Fibroblast of gingiva (primary cell): ENCODE measurements at regions not wholly inside any gene's neighbourhood (a gene's known extent, or its start where the extent isn't known, plus 50 kb on each side); places are given as distances from the start of the nearest gene placed in this dataset.

Source experiments
- DNase-seq: peaks from one replicate; pipeline ENCODE4 v3.0.0-alpha.2; 2011; ENCODE audit warnings: low read depth

DNA sequence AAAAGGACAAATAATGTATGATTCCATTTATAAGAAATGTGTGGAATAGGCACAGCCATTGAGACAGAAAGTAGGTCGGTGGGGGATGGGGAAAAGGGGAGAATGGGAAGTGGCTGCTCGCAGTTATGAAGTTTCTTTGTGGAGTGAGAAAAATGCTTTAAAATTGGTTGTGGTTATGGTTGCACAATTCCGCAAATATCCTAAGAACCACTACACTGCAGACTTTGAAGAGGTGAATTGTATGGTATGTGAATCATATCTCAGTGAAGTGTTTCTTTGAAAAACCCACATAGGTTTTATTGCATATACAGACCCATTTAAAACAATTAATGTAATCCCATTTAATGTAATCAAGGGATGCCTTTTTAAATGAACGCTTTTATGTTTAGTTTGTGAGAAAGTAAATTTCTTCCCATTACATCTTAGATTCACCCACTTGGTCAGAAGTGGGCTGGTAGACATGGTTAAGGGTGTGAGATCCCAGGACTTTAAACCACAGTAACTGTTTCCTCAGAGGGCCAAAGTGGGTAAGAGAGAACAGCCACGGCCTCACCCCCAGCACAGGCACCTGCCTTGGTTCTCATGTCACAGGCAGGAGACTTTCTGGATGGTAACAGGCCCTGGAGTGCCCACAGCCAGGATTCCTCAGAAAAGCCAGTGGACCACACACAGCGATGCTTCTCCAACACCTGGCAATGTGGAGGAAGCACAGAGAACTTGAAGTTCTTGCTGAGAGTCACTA, 119.3 kb upstream of the GJB6 start:
- no peak for DNase-seq

DNA sequence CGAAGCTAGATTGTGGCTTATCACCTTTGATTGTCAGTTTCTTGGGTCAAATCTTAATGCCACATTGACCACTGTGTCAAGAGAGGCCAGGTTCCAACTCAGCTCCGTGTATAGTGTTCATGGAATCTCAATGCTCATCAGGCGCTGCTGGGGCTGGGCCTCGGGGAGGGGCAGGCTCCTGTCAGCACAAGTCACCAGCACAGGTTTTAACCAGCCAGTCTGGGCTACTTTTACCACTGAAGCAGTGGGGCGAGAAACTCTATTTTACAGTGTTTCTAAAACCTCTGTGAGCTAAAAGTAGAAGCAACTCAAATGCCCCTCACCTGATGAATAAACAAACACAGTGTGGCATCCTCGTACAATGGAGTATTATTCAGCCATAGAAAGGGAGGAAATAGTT, 118.7 kb upstream of the GJB6 start:
- no peak for DNase-seq

DNA sequence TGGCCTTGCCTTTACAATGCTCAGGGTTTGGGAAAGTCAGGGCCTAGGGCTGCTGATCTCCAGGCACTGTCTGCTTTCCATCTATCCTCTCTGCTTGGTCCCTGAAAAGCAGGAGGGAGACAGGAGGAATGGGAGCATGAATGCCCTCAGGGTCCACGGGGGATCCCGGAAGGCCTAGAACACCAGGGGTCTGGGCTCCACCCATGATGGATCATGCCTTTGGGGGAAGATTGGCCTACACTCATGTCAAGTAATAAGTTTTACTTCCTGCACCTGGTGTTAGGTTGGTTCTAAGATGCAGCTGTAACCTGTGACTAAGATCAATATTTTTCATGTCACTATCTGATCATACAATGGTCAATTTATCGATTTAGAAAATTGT, 118.3 kb upstream of the GJB6 start:
- DNase-seq: no peak

DNA sequence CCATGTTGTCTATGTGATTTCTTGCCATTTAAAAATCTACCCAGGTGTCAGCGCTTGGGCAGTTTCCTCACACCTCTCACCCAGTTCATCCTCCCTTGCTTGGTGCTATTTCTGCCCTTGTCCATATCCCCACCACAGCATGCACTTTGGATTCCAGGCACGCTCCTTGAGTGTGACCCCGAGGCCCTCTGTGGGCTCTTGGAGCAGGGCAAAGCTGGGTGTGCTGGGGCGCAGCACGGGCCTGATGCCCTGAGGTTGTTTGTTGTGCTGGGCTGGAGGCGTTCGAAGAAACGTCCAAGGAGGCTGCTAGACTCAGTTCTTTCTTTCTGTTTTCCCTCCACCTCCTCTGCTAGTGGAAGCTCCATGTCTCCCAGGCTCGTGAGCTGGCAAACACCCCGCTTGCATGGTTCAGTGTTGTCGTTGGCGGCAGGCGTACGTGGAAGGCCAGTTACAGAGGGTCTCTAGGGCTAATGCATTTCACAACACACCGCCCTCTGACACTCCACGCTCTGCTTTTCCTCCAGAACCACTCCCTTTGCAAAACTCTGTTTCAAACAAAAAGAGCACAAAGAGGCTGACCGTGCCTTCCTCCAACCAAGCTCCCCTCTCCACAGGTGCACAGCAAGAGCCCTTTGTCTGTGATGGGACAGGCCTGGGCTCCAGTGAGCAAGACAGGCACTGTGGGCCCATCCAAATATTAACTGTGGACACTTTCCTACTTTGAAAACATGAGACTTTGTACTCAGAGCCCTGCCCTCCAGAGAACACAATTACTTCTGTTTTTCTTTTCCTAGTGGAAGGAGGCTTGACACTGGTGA, 117.7 kb upstream of the GJB6 start:
- no peak for DNase-seq

DNA sequence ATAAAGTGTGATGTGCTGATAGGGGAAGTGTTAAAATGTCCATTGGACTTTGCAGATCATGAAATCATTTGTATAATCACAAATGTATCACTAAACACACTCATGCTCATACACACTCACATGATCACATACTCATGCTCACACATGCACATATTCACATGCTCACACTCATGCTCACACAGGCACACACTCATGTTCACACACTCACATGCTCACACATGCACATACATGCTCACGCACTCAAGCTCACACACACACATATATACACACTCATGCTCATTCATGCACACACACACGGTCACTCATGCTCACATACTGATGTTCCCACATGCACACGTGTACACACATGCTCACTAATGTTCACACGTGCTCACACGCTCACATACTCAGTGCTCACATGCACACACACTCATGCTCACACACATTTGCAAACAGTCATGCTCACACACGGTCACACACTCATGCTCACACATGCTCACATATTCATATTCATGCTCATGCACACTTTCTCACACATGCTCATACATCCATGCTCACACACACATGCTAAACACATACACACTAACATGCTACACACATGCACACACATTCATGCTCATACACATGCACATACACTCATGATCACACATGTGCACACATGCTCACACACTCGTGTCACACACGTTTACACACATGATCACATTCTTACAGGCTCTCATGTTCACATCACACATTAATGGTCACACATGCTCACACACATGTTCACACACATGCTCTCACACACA, 116.7 kb upstream of the GJB6 start:
- no peak for DNase-seq

DNA sequence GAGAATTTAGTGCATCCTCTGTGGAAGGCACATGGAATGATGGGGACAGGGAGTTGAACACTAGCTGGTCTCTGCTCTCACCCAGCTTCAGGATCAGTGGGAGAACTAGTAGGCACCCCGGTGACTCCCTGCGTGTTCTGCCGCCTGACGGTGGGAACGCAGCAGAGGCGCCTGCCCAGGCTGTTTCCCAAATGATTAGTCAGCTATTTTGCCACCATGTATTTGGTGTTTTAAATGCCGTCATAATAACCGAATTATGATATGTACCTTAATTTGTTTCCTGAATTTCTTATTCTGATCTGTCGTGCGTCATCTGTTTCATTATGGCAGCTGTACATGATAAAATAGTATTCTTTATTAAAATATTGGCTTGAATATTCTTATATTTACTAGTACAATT, 115.9 kb upstream of the GJB6 start:
- DNase-seq: no peak

DNA sequence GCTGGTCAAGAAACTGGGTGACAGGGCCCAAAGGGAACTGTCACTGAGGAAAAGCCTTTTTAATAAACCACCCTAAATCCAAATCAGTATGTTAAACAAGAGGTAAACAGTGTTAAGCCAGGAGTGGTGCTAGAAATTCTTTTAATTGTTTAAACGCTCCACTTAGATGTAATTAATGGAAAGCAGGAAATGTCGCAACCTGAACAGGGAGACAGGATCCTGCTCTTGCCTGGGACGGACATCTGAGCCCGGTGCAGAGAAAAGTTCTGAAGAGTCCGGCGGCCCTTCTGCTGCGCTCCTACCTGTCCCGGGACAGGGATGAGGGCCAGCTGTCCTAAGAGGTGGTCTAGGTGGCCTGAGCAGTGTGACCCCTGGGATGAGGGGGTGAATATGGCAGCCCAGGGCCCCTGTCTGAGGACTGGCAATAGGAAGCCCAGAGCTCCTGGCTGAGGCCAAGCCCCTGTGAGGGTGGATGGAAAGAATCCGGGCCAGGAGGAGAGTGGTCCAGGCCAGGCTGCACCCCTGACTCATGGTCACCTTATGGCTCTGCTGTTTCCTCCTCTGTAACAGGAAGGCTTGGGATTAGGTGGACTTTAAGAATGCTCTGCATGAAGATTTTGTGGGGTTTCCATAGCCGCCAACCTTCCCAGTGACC, 112.8 kb upstream of the GJB6 start:
- DNase-seq: no peak

DNA sequence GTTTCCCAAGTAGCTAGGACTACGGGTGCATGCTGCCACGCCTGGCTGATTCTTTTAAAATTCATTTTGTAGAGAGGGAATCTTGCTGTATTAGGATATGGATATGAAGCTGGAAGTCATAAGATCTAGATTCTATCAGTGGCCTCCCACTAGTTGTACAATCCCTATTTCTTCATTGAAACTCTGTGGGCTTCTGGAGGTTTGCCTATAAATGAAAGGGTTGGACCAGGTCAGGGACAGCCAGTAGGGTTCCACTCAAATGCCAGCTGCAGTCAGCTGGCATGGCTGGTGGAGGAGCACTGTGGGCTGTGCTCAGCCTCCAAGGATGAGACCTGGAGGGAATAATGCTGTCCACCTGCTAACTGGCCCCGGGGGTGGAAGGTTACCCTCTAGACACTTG, 110.2 kb upstream of the GJB6 start:
- no peak for DNase-seq

DNA sequence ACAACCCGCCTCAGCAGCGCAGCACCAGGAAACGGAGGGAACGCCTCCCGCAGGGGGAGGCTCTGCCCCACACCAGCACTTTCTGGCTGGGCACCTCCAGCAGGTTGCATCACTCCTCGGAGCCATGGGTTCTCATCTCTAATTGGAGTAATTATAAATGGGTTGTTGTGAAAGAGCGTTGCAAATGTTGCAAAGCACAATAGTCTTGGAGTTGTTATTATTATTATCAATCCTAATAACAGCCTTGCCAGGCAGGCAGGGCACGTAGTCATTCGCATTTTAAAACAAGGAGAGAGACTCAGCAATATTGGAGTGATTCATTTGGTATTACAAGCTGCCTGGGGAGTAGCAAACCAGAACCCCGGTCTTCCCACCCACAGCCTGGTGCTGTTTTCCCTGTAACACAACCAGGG, 108.6 kb upstream of the GJB6 start:
- no peak for DNase-seq

DNA sequence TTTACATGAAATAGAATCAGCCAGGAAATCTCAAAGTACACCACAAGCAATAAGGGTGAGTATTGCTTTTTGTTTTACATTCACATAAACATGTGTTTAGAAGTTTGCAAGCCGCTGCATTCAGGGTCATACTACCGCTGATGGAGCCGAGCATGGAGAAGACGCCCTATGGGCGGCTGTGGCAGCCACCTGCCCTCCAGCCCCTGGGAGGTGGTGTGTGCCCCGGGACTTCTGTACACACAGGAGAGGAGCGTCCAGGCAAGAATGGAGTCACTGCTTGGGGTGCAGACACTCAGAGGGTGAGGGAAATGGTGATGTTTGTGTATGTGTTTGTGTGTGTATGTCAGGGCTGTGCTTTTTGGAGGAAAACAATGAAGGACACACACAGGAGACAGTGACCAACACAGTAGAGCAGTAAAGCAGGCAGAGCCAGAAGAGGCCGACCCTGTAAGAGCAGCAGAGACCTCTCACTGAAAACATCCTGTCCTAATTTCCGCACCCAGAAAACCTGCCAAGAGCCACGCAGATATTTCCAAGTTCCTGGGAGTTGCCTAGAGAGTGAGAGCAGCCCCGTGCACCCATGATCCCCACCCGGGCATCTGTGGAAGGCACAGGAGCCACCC, 108.1 kb upstream of the GJB6 start:
- DNase-seq: no peak

DNA sequence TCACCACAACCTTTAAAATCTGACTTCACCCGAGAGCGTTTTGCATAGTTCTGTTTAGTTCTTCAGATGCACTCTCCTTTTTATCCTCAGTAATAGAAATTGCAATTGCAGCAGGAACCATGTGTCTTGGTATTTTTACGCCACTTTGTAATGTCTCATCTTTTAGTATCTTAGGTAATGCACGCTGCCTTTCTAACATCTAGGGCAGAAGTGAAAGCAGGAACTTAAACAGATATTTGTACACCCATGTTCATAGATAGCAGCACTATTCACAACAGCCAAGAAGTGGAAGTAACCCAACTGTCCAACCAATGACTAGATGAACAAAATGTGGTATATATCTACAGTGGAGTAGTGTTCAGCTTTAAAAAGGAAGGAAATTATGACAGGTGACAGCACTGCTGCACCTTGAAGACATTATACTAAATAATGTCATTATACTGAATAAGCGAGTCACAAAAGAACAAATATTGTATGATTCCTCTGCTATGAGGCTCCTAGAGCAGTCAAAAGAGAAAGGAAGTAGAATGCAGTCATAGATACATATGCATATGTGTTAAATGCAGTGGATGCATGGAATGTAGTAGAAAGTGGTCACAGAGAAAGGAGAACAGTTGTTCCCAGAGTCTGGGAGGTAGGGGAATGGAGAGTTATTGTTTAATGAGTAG, 105.9 kb upstream of the GJB6 start:
- DNase-seq: no peak

DNA sequence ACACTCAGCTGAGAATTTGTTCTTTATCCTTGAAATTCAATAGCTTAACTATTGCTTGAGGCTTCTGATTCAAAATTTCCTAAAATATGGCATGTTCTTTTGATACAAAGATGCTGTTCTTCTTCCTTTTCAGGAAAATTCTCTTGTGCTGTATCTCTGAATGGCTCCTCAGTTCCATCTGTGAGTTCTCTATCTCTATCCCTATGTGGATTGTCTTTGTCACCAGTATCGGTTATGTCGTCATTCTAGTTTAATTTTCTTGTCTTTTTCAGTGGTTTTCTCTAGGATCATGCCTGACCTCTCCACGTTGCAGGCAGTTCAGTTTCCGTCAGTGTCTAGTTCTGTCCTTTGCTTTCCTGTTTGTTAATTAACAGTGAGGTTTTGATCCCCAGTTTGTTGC, 104.6 kb upstream of the GJB6 start:
- no peak for DNase-seq

DNA sequence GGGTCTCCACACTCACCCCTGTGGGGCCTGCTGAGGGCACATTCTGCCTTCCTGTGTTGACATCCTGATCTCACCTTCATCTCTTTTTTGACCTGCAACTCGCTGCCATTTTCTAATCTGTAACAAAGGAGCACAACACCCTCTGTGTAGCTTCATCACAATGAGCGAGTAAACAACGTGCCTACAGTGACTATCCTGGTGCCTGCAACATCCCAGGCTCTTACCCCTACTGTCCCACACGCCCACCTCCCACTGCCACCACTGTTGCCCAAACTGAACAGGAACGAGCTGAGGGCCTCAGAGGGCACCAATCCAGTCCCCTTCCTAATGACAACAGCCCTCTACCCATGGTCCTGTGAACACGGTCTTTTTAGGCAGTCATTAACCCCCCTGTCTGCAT, 102.2 kb upstream of the GJB6 start:
- DNase-seq: no peak

DNA sequence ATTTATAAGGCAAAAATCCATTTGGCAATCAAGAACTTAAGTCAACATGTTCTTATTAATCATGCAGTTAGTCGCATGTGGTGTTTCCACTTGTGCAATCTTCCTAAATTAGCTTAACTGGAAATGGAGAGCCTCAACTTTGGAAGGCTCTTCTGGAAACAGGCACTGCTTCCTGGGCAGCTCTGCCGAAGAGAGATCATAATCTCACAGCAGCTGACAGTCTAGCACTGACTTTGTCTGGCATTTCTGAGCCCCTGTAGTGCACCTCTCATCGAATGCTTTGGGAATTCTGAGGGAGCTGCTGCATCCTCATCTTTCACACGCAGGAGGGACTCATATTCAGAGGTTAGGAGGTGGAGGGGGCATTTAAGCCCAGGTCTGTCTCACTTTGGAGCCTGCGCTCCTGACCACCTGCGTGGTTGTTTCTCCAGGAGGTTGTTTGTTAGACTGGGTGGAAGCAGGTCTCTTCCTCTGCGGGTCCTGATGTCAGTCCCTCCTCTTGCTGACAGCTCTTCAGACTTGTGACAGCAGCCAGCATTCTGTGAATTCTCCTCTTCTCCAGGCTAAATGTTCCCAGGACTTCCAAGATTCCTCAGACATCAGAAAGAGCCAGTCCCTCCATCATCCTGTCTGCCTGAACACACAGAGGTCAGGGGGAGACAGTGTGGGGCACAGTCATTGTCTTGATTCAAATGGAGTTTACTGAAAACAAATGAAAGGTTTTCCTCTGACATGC, 100.4 kb upstream of the GJB6 start:
- peak; percentile 39 for DNase-seq

DNA sequence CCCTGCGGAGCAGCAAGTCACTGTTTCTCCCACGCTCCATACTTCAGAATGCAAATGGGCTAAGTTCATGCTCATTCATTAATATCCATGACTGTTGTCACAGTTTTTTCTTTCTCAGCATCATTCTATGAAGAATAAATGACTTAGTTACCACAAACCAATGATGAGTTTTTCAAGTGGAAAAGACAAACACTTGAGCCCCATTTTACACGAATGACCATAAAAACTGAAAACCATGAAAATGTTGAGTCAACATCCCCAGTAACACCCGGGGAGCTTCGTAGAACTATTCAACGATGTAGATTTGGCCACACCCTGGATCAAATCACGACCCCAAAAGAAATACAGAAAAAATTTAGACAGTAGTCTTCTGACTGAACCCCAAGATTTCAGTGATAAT, 99.8 kb upstream of the GJB6 start:
- no peak for DNase-seq

DNA sequence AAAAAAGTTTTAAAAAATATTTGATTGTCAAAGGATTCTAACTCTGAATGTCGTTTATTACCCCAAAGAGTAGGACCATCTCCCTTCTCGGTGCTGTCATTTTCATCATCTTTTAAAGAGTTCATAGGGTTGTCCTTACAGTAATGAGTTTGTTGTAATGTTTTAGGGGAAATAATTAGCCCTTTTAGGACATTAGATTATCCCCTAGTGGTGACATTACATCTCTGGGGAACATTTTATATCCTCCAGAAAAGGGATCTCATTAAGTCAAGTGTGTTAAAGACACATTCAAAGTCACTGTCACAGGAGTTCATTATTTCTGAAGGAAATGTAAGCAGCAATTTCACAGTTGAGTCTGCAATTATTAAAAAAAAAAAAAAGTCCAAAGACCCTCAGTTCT, 99.3 kb upstream of the GJB6 start:
- DNase-seq: no peak

DNA sequence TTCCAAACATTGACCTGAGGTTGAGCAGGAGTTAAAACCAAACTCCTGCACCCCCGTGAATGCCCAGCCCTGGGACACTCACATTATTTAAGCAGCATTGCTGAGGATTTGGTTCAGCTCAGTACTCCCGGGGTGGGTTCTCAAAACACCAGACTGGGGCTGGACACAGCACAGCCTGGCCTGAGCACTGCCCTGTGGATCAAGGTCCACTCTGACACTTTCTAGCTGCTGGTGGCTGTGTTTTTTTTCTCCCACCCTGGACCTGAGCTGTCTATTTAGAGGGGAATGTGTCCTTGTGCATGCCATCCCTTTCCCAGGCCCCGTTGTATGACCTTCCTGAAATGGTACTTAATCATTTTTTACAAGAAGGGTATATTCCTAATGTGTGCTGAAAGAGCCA, 94.7 kb upstream of the GJB6 start:
- DNase-seq: no peak

DNA sequence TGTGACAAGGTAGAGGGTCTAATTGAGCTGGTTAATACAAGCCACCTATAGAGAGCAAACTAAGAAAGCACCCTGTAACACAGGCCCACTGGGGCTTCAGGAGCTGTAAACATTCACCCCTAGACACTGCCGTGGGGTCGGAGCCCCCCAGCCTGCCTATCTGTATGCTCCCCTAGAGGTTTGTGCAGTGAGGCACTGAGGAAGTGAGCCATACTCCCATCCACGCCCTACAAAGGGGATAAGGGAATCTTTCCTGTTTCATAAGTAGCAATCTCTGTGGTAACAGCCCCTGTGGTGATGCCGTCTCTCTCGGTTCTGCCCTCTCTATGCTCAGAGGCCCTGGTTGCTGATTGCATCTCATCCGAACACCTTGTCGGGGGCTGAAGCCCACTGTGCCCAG, 94.2 kb upstream of the GJB6 start:
- DNase-seq: no peak

DNA sequence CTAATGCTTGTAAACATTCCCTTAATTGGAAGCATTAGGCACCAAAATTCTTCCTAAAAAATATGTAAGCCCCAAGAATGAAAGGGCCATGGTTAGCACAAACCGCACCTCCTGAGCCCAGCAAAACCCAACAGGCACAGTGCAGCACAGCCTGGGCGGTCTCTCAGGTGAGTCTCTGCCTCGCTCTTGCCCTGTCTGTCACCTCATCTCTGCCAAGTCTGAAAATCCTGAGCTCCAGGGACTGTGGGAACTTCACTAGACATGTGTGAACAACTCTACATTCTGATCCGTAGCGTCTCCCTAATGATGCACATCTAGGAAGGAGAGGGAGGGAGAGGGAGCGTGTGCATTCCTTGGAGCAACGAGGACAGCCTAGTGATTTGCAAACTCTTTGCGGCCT, 88.8 kb upstream of the GJB6 start:
- no peak for DNase-seq

DNA sequence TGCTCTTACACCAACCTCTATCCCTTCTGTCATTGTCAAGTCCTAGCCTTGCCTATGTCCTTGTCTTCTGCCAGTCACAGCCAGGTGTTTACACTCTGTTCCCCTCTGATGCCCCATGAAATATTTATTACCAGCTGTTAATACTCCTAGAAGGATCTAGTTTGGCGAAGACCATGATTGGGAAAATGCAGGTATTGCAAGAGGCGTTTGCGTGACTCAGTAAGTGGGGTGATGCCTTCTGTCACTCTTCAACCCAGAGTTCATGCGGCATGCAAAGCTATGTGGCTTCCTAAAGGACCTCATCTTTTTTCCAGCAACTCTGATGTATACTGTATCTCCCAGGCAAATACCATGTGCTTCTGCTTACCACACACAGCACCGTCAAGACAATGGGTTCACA, 81.8 kb upstream of the GJB6 start:
- DNase-seq: no peak

DNA sequence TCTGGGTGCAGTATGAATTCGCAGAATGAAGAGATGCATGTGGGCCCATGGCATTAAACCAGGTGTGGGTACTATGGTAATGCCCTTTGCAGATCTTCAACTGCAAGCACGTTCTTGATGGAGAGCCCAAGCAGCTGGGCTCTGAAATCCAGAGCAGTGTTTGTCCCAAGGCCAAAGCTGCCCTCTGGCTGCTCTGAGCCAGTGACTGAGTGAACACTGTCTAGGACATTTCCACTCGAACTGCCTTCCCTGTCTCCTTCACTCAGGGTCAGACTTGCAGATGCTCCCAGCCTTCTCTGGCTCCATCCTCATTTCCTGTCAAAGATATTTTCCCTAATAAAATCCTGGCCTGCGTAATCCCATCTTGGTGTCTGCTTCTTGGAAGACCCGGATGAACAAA, 80.2 kb upstream of the GJB6 start:
- no peak for DNase-seq
